ENCODE measurements at regions not wholly inside any gene's neighbourhood (a gene's known extent, or its start where the extent isn't known, plus 50 kb on each side); places are given as distances from the start of the nearest gene placed in this dataset.

DNA sequence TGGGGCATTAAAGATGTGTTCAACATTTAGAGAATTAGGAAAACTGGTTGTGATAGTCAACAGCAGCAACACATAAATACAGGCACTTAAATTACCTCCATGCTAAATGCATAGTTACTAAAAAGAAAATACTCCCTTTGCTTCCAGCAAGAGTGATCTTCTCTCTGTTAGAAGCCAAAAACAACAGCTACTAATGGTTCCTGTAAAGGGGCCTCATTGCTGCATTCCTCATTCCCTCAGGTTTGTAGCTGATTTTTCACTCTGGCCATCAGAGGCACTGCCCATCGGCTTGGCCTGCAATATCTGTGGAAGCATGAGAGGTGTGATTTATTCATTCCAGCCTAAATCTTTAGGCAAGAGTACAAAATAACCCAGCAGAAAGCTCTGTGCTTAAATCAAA, 466.0 kb upstream of the ADAMTS16 start:
- DNase-seq = no peak

DNA sequence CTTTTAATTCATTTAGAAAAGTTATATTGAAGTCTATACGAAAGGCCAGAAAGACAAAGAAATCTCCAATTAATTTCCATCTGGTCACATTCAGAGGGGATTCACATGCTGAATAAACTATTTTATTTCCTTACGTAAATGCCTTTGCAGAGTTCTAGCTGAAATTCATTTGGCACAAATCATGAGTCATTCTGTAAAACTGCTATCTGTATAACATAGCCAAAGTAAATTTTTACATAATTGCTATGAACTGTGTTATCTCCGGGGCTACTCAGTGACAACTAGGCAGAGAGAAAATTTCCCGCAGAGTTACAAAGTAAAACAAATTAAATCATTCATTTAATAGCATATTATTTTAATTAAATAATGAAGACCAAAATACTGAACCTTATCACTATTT, 463.2 kb upstream of the ADAMTS16 start:
- DNase-seq = no peak

DNA sequence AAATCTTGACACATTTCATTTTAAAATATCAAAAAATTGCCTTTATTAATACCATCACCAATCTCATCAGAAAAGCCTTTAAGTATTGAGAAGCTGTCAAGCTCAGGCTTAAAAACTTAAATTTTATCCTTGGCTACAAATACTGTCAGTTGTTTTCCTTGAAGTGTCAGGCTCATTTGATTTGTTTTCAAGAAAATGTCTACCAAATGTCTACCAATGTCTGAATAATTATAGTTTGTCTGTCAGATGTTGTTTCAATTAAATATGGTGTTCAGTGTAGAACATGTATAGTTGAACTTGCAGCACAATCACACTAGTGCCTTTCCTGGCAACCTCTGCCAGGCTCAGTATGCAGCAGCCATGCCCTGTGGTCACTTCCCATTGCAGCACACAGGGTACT, 455.2 kb upstream of the ADAMTS16 start:
- no peak for DNase-seq

DNA sequence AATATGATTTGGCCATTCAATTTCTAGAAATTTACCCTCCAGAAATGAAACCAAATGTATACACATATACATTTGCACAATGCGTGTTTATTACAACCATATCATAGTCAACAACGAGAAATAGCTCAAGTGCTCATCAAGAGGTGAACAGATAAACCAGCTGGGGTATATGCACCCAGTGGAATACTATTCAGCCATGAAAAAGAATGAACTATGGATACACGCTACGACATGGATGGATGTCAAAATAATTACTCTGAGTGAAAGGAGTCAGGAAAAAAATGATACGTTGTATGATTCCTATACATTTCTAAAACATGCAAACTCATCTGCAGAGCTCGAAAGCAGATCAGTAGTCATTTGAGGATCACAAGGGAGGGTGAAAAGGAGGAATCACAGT, 441.5 kb upstream of the ADAMTS16 start:
- DNase-seq = no peak

DNA sequence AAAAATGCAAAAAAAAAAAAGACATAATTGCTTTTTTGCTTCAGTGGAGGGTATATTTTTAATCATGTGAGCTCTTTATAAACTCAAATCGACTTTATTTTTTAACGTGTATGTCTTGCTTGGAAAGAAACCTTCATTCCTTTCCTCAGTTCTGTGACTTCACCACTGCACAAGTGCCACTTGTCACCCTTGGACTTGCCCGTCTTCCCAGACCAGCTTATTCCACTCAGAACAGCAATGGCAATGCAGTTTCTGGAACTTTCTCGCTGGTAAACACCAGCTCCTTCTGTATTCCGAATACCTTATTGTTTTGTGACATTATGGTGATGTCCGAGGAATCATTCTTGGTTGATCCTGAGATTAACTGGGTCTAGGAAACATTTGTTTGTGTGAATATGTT, 440.5 kb upstream of the ADAMTS16 start:
- DNase-seq = no peak

DNA sequence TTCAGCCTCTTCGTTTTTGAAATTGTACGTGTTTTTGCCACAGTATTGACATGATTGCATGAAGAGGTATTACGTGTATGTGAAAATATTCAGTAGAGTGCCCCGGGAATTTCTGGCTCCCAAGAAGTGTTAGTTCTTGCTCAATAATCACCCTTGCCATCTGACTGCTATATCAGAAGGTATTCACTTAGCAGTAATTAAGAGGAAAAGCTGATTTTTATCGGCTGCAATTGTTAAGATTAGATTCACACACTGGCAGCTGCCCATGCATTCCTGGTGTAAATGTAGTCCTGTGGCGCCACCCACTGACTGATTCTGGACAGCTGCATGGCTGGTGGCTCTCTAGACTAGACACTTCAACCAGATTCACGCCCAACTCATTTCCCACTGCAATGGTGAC, 440.1 kb upstream of the ADAMTS16 start:
- peak; percentile 9 for DNase-seq

GRCh38 chr5:4700871-4701270, 439.3 kb upstream of the ADAMTS16 start:
- DNase-seq = no peak

- no peak for DNase-seq
Measured at GRCh38 chr5:4703931-4704458, 436.1 kb upstream of the ADAMTS16 start.

GRCh38 chr5:4704951-4705350, 435.2 kb upstream of the ADAMTS16 start:
- DNase-seq = no peak

- no peak for DNase-seq
Measured at GRCh38 chr5:4716781-4717180, 423.3 kb upstream of the ADAMTS16 start.

DNA sequence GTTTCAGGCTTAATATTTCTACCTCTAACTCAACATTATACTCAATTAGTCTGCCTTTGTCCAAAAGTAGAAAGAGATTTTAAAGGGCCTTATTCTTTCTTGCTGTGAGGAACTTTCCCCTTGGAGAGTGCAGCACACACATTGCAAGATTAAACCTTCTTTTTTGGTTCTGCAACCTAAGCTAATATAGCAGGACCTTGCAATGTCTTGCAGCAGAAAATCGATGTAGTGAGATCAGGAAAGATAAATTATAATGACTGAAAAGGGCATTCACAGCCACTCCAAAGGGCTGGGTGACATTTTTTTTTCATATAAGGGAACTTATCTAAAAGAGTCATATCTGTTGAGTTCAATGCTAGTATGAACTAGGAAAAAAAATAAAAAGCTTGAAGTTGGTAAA, 422.7 kb upstream of the ADAMTS16 start:
- DNase-seq = no peak

DNA sequence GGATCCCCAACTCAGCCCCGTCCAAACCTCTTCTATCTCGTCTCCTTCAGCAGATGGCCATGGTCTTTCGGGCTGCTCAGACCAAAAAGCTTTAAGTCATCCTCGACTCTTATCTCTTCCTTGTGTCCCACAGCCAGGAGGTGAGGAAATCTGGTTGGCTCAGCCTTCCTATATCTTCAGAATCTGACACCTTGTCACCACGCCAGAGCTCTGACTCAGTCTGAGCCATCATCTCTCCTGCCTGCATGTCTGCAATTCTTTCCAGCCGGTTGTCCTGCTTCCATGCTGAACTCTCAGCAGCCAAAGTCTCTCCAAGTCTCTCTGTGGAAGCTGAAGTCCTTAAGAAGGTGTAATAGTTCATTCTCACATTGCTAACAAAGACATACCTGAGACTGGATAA, 419.3 kb upstream of the ADAMTS16 start:
- no peak for DNase-seq

DNA sequence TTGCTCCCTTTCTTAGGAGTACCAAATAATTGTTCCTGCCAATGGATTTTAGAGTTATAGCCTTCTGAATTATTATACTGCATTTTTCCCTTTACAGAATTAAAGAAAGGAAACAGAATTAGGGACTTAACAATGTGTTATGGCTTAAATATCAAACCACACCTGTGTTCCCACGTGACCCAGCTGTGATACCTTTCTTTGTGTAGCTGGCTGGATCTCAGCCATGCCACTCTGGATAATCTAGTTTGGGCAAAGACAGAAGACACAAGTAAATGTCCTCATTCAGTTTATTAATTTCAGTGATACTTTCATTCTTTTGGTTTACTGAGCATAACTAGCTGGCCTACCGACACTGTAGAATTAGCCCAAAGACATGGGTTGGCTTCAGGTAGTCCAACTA, 417.2 kb upstream of the ADAMTS16 start:
- DNase-seq = no peak

DNA sequence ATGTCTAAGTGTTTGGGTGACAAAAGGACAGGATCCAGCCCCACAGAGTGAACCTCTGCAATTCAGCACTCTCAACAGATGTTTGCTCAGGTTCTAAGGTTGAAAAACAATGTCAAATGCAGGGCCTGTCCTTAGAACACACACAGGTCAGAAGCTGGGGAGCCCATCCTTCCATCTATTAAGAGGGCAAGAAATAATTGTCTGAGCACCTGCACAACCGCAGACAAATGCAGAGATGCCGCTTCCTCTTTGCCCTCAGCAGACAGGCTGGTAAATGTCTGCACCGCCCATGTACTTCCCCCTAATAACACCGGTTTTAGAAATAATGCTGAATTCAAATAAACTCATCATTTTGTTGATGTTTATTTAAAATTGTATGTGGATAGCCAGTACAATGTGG, 414.5 kb upstream of the ADAMTS16 start:
- no peak for DNase-seq

DNA sequence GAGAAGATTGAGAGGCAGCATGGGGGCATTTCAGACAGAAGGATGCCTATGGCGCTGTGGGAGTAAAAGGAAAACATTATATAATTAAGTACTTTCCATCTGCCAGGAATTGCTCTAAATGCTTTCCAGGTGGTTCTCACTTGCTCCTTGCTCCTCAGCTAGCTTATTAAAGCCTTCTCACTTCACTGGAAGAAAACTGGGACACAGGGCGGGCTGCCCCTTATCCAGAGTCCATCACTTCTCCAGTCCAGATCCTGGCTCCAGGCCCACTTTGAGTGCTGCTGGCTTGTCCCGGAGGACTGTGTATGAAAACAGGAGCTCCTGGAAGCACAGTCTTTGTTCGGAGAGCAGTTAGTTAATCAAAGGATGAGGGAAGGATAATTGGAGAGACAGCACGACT, 409.9 kb upstream of the ADAMTS16 start:
- DNase-seq = no peak

DNA sequence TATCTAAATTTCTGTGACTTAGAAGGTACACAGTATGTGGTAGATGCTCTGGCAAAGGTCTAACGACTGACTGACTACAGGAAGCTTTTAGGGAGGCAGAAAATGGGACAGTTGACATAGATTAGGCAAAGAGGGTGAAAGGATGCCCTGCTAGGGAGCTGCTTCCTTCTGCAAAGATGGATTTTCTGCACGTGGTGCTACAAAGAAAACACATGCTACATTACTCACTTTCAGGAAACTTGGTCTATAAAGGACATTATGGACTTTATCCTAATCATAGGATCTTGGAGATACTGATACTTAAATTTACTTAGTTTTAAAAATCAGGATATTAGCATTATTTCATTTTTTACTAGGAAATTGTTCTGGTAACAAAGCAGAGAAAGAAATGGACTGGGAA, 405.8 kb upstream of the ADAMTS16 start:
- DNase-seq = no peak

GRCh38 chr5:4735261-4735660, 404.9 kb upstream of the ADAMTS16 start:
- DNase-seq = no peak

DNA sequence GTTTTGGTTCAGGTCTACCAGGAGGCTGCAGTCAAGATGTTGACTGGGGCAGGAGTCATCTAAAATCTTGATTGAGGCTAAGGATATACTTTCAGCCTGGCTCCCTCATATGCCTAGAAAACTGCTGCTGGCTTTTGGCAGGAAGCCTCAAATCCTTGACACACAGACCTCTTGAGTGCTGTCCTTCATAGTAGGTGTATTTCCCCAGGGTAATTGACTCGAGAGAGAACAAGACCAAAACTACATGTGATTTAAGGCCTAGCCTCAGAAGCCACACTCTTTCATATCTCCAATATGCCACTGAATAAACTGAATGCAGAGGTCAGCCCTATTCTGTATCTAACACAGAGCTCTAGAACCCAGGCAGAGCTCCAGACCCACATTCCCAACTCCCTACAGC, 402.3 kb upstream of the ADAMTS16 start:
- DNase-seq = no peak

DNA sequence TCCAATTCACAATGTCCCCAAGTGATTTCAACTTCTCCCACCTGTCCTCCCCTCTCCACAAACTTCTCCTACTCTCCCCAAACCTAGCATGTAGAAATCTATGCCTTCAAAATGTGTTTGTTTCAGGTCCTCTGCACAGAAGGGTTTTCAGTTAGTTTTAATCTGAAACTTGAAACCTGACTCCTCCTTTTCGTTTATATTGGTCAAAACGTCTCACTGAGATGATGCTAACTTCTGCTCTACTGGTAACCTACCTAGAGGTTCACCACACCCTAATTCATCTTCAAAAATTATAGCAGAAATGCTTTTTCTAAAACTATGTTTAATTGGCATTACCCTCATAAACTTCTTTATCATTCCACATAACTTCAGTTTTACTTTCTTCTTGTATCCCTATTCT, 401.8 kb upstream of the ADAMTS16 start:
- no peak for DNase-seq

DNA sequence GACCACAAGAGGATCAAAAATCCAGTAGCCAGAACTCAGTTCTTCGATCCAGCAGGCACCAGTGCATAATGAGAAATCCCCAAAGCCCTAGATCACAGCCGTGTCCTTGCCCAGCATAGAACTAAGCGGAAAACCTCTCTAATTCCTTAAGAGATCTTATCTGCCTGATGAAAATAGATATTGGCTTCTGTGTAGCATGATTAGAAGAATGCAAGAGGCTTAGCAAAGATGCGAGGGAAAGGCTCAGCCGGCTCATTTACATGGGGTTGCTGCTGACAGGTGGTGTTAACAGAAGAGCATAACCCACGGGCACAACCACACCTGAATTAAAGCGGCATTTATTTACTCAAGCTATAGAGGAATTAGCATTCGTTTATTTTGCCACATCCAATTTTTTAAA, 400.0 kb upstream of the ADAMTS16 start:
- no peak for DNase-seq

DNA sequence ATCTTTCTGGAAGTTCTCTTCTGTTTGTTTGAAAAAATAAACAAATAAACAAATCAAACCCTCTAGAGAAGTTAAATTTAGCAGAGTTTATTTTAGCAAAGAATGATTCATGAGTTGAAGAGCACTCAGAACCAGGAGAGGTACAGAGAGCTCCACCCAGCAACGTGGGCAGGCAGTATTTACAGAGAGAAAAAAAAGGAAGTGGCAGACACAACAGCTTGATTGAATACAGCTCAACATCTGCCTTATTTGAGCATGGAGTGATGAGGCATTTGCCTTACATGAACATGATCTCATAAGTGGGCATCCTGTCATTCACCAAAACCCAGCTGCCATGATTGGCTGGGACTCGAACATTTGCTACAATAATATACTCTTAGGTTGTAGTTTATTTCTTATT, 381.6 kb upstream of the ADAMTS16 start:
- DNase-seq = no peak

- DNase-seq = no peak
Measured at GRCh38 chr5:4758996-4759395, 381.1 kb upstream of the ADAMTS16 start.

DNA sequence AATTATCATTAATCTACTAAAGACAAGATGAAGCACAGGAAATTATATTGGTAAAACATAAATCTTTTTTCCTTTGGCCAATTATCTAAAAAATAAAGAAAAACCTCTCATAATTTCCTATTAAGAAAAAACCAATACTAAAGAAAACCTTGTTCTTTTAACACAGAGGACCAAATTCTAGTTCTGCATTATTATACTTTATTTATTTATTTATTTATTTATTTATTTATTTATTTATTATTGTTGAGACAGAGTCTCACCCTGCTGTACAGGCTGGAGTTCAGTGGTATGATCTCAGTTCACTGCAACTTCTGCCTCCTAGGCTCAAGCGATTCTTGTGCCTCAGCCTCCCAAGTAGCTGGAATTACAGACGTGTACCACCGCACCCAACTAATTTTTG, 377.8 kb upstream of the ADAMTS16 start:
- DNase-seq = no peak

GRCh38 chr5:4765411-4765810, 374.7 kb upstream of the ADAMTS16 start:
- no peak for DNase-seq

DNA sequence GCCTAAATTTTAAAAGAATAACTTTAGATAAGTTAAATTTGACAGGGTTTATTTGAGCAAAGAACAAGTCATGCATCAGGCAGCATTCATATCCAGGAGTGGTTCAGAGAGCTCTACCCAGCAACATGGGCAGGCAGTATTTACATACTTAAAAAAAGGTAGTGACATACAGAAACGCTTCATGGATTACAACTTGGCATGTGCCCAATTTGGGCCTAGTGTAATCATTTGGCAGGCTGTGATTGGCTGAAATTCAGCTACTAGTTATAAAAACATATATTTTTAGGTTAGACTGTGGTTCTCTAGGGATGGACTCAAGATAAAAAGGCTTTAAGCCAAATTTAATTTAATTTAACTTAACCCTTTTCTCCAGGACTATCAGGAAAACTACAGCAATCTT, 374.0 kb upstream of the ADAMTS16 start:
- no peak for DNase-seq

DNA sequence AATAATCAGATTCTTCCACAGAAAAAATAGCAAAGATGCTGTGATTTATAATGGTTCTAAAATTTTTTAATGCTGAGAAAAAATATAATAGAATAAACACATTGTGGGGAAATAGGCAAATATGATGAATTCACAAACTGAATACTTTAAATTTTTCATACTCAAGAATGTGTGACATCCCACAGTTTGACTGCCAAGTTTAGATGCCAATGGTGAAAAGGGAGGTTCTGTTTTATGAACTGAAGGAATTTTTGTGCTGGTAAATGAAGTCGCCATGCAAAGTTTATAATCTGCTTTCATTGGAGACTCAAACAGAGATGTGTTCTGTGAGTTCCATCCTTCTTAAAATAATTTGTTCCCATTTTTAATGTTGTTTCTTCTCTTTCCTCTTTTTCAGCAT, 367.5 kb upstream of the ADAMTS16 start:
- no peak for DNase-seq
